Sigmoid colon (tissue), 4 donors: ENCODE measurements at regions not wholly inside any gene's neighbourhood (a gene's known extent, or its start where the extent isn't known, plus 50 kb on each side); places are given as distances from the start of the nearest gene placed in this dataset.

Experiments
- CTCF ChIP-seq, 4 experiments: fragments of 450-650 bp in 3 of 4; fragments of 200-600 bp in 1 of 4; IDR thresholded peaks; one replicate each; pipeline ENCODE4 v1.5.1; 2016 to 2019; ENCODE audit warnings: antibody characterized with exemption in 4 of 4, mild to moderate bottlenecking in 3 of 4, moderate library complexity in 2 of 4
- EP300 ChIP-seq, 4 donors: sonication (generic); formaldehyde crosslinking; IDR thresholded peaks; one replicate each; pipeline ENCODE4 v1.6.1; 2017; ENCODE audit warnings: antibody characterized with exemption in 4 of 4
- POLR2A ChIP-seq, 2 donors: fragments of 450-650 bp; IDR thresholded peaks; one replicate each; pipeline ENCODE4 v1.6.1; 2016; ENCODE audit warnings: antibody characterized with exemption in 2 of 2, mild to moderate bottlenecking in 2 of 2, moderate library complexity in 2 of 2
- POLR2AphosphoS5 ChIP-seq, 4 donors: sonication (generic); formaldehyde crosslinking; IDR thresholded peaks; one replicate each; pipeline ENCODE4 v1.6.1; 2017; ENCODE audit warnings: antibody characterized with exemption in 4 of 4

- no peak for TF ChIP-seq EP300 (IDR thresholded peaks at IDR 0.05)
- TF ChIP-seq POLR2A (IDR thresholded peaks at IDR 0.05), result no peak
- TF ChIP-seq CTCF (IDR thresholded peaks at IDR 0.05), result no peak
- TF ChIP-seq POLR2AphosphoS5 (IDR thresholded peaks at IDR 0.05), result peak in 3 of 4 donors; percentile 34 to 67 (median 52)
Measured at GRCh38 chr11:86174101-86175046, 70.2 kb upstream of the EED start.
